Omental fat pad (tissue), 3 donors: ENCODE measurements at regions not wholly inside any gene's neighbourhood (a gene's known extent, or its start where the extent isn't known, plus 50 kb on each side); places are given as distances from the start of the nearest gene placed in this dataset.

Experiments used
- ATAC-seq: fragments of 150-250 bp; one replicate; pipeline ENCODE4 v1.9.1; 2016; ENCODE audit warnings: mild to moderate bottlenecking, moderate library complexity; ENCODE audit not compliant: low FRiP score
- DNase-seq: peaks from one replicate; pipeline ENCODE4 v3.0.0-alpha.2; 2019; ENCODE audit warnings: low spot score
- CTCF ChIP-seq, 3 donors: fragments of 450-650 bp; IDR thresholded peaks; one replicate each; pipeline ENCODE4 v1.5.1; 2016 to 2017; ENCODE audit warnings: antibody characterized with exemption in 3 of 3, mild to moderate bottlenecking in 3 of 3, moderate library complexity in 2 of 3

- DNase-seq (no peak), ATAC-seq (no peak)
- TF ChIP-seq CTCF (IDR thresholded peaks at IDR 0.05) = no peak
Observed at GRCh38 chr14:87282266-87282665, 710.7 kb downstream of the GALC start.

GRCh38 chr14:87278415-87278814 is 714.6 kb downstream of the GALC start:
- ATAC-seq (no peak), DNase-seq (no peak)
- no peak for TF ChIP-seq CTCF (IDR thresholded peaks at IDR 0.05)

- TF ChIP-seq CTCF (IDR thresholded peaks at IDR 0.05) = no peak
- no peak for DNase-seq
- no peak for ATAC-seq
Observed at GRCh38 chr14:87271331-87271730, 721.7 kb downstream of the GALC start.

GRCh38 chr14:87268997-87269396 is 724.0 kb downstream of the GALC start:
- DNase-seq (no peak), ATAC-seq (no peak)
- no peak for TF ChIP-seq CTCF (IDR thresholded peaks at IDR 0.05)

GRCh38 chr14:87264796-87265195 is 728.2 kb downstream of the GALC start:
- DNase-seq (no peak), ATAC-seq (no peak)
- no peak for TF ChIP-seq CTCF (IDR thresholded peaks at IDR 0.05)

- peak; percentile 32 for ATAC-seq
- DNase-seq = no peak
- TF ChIP-seq CTCF (IDR thresholded peaks at IDR 0.05) = no peak
Observed at GRCh38 chr14:87264272-87264785, 728.7 kb downstream of the GALC start.

- TF ChIP-seq CTCF (IDR thresholded peaks at IDR 0.05) = no peak
- no peak for ATAC-seq
- no peak for DNase-seq
Observed at GRCh38 chr14:87261621-87262020, 731.4 kb downstream of the GALC start.
